CD4-positive, alpha-beta T cell (primary cell): ENCODE measurements at regions not wholly inside any gene's neighbourhood (a gene's known extent, or its start where the extent isn't known, plus 50 kb on each side); places are given as distances from the start of the nearest gene placed in this dataset.

Source experiments
- ATAC-seq: fragments of 200-7000 bp; cut with Tn5 transposase; one replicate; pipeline ENCODE4 v1.10.0; 2022; ENCODE audit warnings: mild to moderate bottlenecking; ENCODE audit not compliant: poor library complexity
- CTCF ChIA-PET: fragments of 350-600 bp; sonication (Branson Sonifier 250); formaldehyde crosslinking; loops from one replicate; lab custom pipeline; 2021; ENCODE audit warnings: antibody characterized with exemption, inconsistent platforms; lab: Charles Lee
- POLR2A ChIA-PET: fragments of 350-600 bp; sonication (Branson Sonifier 250); formaldehyde crosslinking; loops from one replicate; lab custom pipeline; 2021; ENCODE audit warnings: antibody characterized with exemption, inconsistent platforms; lab: Charles Lee
- DNase-seq, 14 experiments: peaks; one replicate each; pipeline ENCODE4 v3.0.0-alpha.2; 2013 to 2020; ENCODE audit warnings: mixed read lengths in 2 of 14
- H3K27ac ChIP-seq, 2 donors: one replicate each; pipeline versions ENCODE4 v1.5.1 to v1.7.0; 2013; ENCODE audit warnings: low read length in 2 of 2, low read depth in 1 of 2, mild to moderate bottlenecking in 1 of 2
- H3K27me3 ChIP-seq, 2 experiments: 1 replicate in 1 of 2; 2 replicates in 1 of 2; pipeline versions ENCODE4 v1.6.1 to v1.7.0; 2013; ENCODE audit warnings: low read length in 2 of 2, control low read depth in 1 of 2, mild to moderate bottlenecking in 1 of 2, moderate library complexity in 1 of 2; ENCODE audit not compliant: insufficient read depth in 2 of 2, control insufficient read depth in 1 of 2
- H3K36me3 ChIP-seq: one replicate; pipeline ENCODE4 v1.6.1; 2013; ENCODE audit warnings: low read length, control low read depth; ENCODE audit not compliant: insufficient read depth
- H3K4me1 ChIP-seq: one replicate; pipeline ENCODE4 v1.6.1; 2013; ENCODE audit warnings: low read length, control low read depth; ENCODE audit not compliant: insufficient read depth
- H3K4me3 ChIP-seq: one replicate; pipeline ENCODE4 v1.5.1; 2013; ENCODE audit warnings: mild to moderate bottlenecking, low read length, moderate library complexity
- H3K9me3 ChIP-seq, 2 experiments: 1 replicate in 1 of 2; 2 replicates in 1 of 2; pipeline versions ENCODE4 v1.6.1 to v1.7.0; 2013; ENCODE audit warnings: low read length in 2 of 2, mild to moderate bottlenecking in 2 of 2, control low read depth in 1 of 2, moderate library complexity in 1 of 2; ENCODE audit not compliant: control insufficient read depth in 1 of 2, insufficient read depth in 1 of 2
- H3K27ac Mint-ChIP-seq: one replicate; pipeline ENCODE4 v1.8.0; 2020; ENCODE audit warnings: mixed read lengths
- H3K27me3 Mint-ChIP-seq: one replicate; pipeline ENCODE4 v1.8.0; 2021; ENCODE audit warnings: mixed read lengths
- H3K36me3 Mint-ChIP-seq: one replicate; pipeline ENCODE4 v1.8.0; 2021; ENCODE audit warnings: low read depth, mixed read lengths
- H3K4me1 Mint-ChIP-seq: one replicate; pipeline ENCODE4 v1.8.0; 2021; ENCODE audit warnings: low read depth, mixed read lengths
- H3K4me3 Mint-ChIP-seq: one replicate; pipeline ENCODE4 v1.8.0; 2020; ENCODE audit warnings: mild to moderate bottlenecking, mixed read lengths
- H3K9me3 Mint-ChIP-seq: one replicate; pipeline ENCODE4 v1.8.0; 2020; ENCODE audit warnings: mixed read lengths
- intact Hi-C, 2 experiments: fragments of 100-400 bp; cut with DNase I in 1 of 2; cut with micrococcal nuclease in 1 of 2; formaldehyde crosslinking; loops; one replicate each; pipeline versions ENCODE4 v1.15.1 to v1.9.0; 2023 to 2025; cut with DNase I, micrococcal nuclease
- TF ChIP-seq, protein P1 (sequence below): fragments of 200-600 bp; IDR thresholded peaks from one replicate; pipeline ENCODE4 v1.8.0; 2022; ENCODE audit warnings: antibody characterized with exemption, mild to moderate bottlenecking

DNA sequence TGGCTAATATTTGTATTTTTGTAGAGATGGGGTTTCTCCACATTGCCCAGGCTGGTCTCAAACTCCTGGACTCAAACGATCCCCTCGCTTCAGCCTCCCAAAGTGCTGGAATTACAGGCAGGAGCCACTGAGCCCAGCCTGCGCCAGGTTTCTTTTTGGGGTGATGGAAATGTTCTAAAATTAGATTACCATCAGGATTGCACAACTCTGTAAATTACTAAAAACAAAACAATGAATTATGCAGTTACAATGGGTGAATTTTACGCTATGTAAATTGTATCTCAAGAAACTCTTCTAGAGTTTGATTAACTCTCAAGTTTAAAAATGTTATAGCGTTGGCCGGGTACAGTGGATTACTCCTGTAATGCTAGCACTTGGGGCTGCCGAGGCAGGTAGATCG, 118.9 kb upstream of the TBL1X start:
- Histone ChIP-seq H3K27ac (no peak overlapping the region), H3K4me3 (no peak overlapping the region), H3K36me3 (no peaks in the 10 kb centered on the region), H3K4me1 (peaks cover 13% of the 10 kb centered on the region), H3K27me3 (no peaks in the 10 kb centered on the region), H3K9me3 (no peaks in the 10 kb centered on the region)
- no peaks in the 10 kb centered on the region for H3K27me3 Mint-ChIP-seq
- intact Hi-C loops: no loop called here
- TF ChIP-seq, protein P1, sequence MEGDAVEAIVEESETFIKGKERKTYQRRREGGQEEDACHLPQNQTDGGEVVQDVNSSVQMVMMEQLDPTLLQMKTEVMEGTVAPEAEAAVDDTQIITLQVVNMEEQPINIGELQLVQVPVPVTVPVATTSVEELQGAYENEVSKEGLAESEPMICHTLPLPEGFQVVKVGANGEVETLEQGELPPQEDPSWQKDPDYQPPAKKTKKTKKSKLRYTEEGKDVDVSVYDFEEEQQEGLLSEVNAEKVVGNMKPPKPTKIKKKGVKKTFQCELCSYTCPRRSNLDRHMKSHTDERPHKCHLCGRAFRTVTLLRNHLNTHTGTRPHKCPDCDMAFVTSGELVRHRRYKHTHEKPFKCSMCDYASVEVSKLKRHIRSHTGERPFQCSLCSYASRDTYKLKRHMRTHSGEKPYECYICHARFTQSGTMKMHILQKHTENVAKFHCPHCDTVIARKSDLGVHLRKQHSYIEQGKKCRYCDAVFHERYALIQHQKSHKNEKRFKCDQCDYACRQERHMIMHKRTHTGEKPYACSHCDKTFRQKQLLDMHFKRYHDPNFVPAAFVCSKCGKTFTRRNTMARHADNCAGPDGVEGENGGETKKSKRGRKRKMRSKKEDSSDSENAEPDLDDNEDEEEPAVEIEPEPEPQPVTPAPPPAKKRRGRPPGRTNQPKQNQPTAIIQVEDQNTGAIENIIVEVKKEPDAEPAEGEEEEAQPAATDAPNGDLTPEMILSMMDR: no peak
- no peak overlapping the region for H3K27ac Mint-ChIP-seq
- ATAC-seq: no peak
- POLR2A ChIA-PET: no interaction called here
- no peak for DNase-seq
- CTCF ChIA-PET: interaction anchor here (0.6 kb wide), 1 partner anchor 157 kb away, joined by 4 read pairs; no protein-coding TSS in a partner anchor
- H3K36me3 Mint-ChIP-seq: no peaks in the 10 kb centered on the region
- no peaks in the 10 kb centered on the region for H3K9me3 Mint-ChIP-seq
- H3K4me3 Mint-ChIP-seq: no peak overlapping the region
- H3K4me1 Mint-ChIP-seq: peaks cover 13% of the 10 kb centered on the region

DNA sequence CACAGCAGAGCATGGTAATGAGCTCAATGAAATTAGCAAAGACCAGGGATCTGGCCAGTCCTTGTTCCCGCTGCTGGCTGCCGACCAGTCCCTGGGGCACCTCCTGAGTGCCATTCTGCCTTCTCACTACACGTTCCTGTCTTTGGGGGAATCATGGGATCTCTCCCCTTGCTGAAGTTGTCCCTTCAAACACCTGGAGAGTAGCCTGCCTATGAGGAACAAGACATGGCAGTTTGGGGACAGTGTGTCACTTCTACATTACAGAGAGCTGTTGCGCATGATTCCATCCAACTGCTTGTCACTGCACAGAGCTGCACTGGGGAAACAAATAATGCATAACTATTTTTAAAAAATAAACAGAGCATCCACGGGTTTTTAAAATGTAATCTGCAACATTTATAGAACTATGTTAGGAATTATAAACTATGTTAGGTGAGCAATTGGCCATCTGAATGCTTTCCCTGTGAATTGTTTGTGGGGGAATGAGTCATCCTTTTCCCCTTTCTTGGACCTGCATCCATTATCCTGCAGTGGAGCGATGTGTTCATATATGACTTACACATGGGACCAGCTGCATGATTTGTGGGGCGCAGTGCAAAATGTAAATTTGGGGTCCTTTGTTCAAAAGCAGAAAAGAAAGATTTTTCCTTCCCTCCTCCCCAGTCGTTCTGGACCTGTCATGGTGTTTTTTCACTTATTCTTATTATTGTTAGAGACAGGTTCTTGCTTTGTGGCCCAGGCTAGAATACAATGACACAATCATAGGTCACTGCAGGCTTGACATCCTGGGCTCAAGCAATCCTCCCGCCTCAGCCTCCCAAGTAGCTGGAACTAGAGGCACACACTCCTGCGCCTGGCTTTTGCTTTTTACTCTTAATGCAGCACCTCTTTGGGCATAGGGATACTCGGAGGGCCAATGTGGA, 115.0 kb upstream of the TBL1X start:
- Mint-ChIP-seq H3K27me3 (no peaks in the 10 kb centered on the region), H3K27ac (no peak overlapping the region), H3K9me3 (no peaks in the 10 kb centered on the region), H3K4me1 (peaks cover 22% of the 10 kb centered on the region), H3K36me3 (no peaks in the 10 kb centered on the region), H3K4me3 (no peak overlapping the region)
- H3K36me3 ChIP-seq: no peaks in the 10 kb centered on the region
- H3K9me3 ChIP-seq: no peaks in the 10 kb centered on the region
- no peak for DNase-seq
- ATAC-seq: no peak
- POLR2A ChIA-PET: interaction anchor here (1.8 kb wide), 1 partner anchor 7 kb away, joined by 5 read pairs; no protein-coding TSS in a partner anchor
- no peak overlapping the region for H3K4me3 ChIP-seq
- H3K4me1 ChIP-seq: peaks cover 18% of the 10 kb centered on the region
- intact Hi-C loops: no loop called here
- no peak overlapping the region for H3K27ac ChIP-seq
- H3K27me3 ChIP-seq: no peaks in the 10 kb centered on the region
- TF ChIP-seq, protein P1: no peak
- CTCF ChIA-PET: no interaction called here

DNA sequence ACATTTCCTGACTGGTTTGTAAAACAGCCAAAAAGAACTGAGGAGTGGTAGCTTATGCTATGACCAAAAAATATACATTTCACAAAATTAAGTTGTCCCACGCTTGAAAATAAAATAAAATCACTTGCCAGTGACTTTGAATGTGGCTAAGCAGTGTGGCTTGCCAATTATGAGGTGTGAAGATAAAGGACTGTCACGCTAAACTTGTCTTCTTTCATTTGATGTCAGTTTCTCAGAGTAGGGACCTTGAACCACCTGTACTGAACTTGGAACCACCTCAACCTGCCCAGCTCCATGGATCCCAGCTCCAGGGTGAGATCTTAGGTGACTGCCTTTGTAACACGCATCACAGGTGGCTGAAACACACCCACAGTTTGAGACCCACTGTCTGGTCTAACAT, 113.7 kb upstream of the TBL1X start:
- H3K27me3 Mint-ChIP-seq: no peaks in the 10 kb centered on the region
- Histone ChIP-seq H3K4me1 (peaks cover 25% of the 10 kb centered on the region), H3K9me3 (no peaks in the 10 kb centered on the region), H3K4me3 (no peak overlapping the region), H3K36me3 (no peaks in the 10 kb centered on the region), H3K27me3 (no peaks in the 10 kb centered on the region), H3K27ac (no peak overlapping the region)
- CTCF ChIA-PET: no interaction called here
- DNase-seq: peak in 3 of 14 experiments; percentile 16 to 40 (median 22)
- POLR2A ChIA-PET: interaction anchor here (1.8 kb wide), 1 partner anchor 9 kb away, joined by 5 read pairs; no protein-coding TSS in a partner anchor
- H3K9me3 Mint-ChIP-seq: no peaks in the 10 kb centered on the region
- ATAC-seq: no peak
- no peaks in the 10 kb centered on the region for H3K36me3 Mint-ChIP-seq
- H3K27ac Mint-ChIP-seq: peak overlapping the region; percentile 84
- H3K4me1 Mint-ChIP-seq: peaks cover 32% of the 10 kb centered on the region
- no peak overlapping the region for H3K4me3 Mint-ChIP-seq
- intact Hi-C loops: no loop called here
- TF ChIP-seq, protein P1: no peak
